Inflammatory macrophage treated with lipopolysaccharide for 1 hour (primary cell): ENCODE measurements at regions not wholly inside any gene's neighbourhood (a gene's known extent, or its start where the extent isn't known, plus 50 kb on each side); places are given as distances from the start of the nearest gene placed in this dataset.

Experiments used
- DNase-seq, 2 donors: peaks; one replicate each; pipeline ENCODE4 v3.0.0-alpha.2; 2020 to 2022

GRCh38 chr21:36555199-36555800, 75.4 kb upstream of the CLDN14 start:
- no peak for DNase-seq

- no peak for DNase-seq
Measured at GRCh38 chr21:36557316-36557715, 77.4 kb upstream of the CLDN14 start.

- DNase-seq: no peak
Measured at GRCh38 chr21:36560933-36561575, 81.1 kb upstream of the CLDN14 start.

GRCh38 chr21:36563341-36563926, 83.5 kb upstream of the CLDN14 start:
- no peak for DNase-seq

- DNase-seq: no peak
Measured at GRCh38 chr21:36564647-36565046, 84.7 kb upstream of the CLDN14 start.

- DNase-seq: no peak
Measured at GRCh38 chr21:36565540-36565939, 85.6 kb upstream of the CLDN14 start.

- DNase-seq: no peak
Measured at GRCh38 chr21:36566644-36567043, 86.7 kb upstream of the CLDN14 start.

GRCh38 chr21:36567216-36567885, 87.4 kb upstream of the CLDN14 start:
- DNase-seq: no peak

- no peak for DNase-seq
Measured at GRCh38 chr21:36569511-36569910, 89.6 kb upstream of the CLDN14 start.

- DNase-seq: no peak
Measured at GRCh38 chr21:36571556-36571955, 91.6 kb upstream of the CLDN14 start.

- no peak for DNase-seq
Measured at GRCh38 chr21:36572039-36572438, 92.1 kb upstream of the CLDN14 start.

- DNase-seq: no peak
Measured at GRCh38 chr21:36575306-36575705, 95.4 kb upstream of the CLDN14 start.

GRCh38 chr21:36576441-36576840, 96.5 kb upstream of the CLDN14 start:
- DNase-seq: no peak

GRCh38 chr21:36579898-36580297, 100.0 kb upstream of the CLDN14 start:
- no peak for DNase-seq

GRCh38 chr21:36582271-36582670, 102.3 kb upstream of the CLDN14 start:
- no peak for DNase-seq

GRCh38 chr21:36583591-36583990, 103.7 kb upstream of the CLDN14 start:
- DNase-seq: no peak

- no peak for DNase-seq
Measured at GRCh38 chr21:36584980-36585940, 105.3 kb upstream of the CLDN14 start.

GRCh38 chr21:36587388-36587787, 107.5 kb upstream of the CLDN14 start:
- no peak for DNase-seq

GRCh38 chr21:36589352-36589971, 109.5 kb upstream of the SIM2 start:
- DNase-seq: peak; percentile 31 to 70

GRCh38 chr21:36591326-36591970, 107.5 kb upstream of the SIM2 start:
- DNase-seq: no peak

GRCh38 chr21:36596174-36596573, 102.7 kb upstream of the SIM2 start:
- DNase-seq: no peak

- no peak for DNase-seq
Measured at GRCh38 chr21:36601362-36601761, 97.6 kb upstream of the SIM2 start.
